Rectal smooth muscle tissue (tissue), 1 donor: ENCODE measurements at regions not wholly inside any gene's neighbourhood (a gene's known extent, or its start where the extent isn't known, plus 50 kb on each side); places are given as distances from the start of the nearest gene placed in this dataset.

Experiments
- H3K27ac ChIP-seq: one replicate; pipeline ENCODE4 v1.7.0; 2013; ENCODE audit warnings: low read depth, low read length, inconsistent platforms
- H3K27me3 ChIP-seq: one replicate; pipeline ENCODE4 v1.7.0; 2013; ENCODE audit warnings: low read length; ENCODE audit not compliant: control insufficient read depth, insufficient read depth
- H3K36me3 ChIP-seq: one replicate; pipeline ENCODE4 v1.7.0; 2013; ENCODE audit warnings: low read length; ENCODE audit not compliant: control insufficient read depth, insufficient read depth
- H3K4me1 ChIP-seq: one replicate; pipeline ENCODE4 v1.7.0; 2013; ENCODE audit warnings: low read length; ENCODE audit not compliant: control insufficient read depth, insufficient read depth
- H3K4me3 ChIP-seq: one replicate; pipeline ENCODE4 v1.7.0; 2013; ENCODE audit warnings: low read length
- H3K9ac ChIP-seq: one replicate; pipeline ENCODE4 v1.7.0; 2013; ENCODE audit warnings: low read length

GRCh38 chr5:87944553-87945285, 323.9 kb downstream of the TMEM161B start:
- Histone ChIP-seq H3K4me1 (no peaks in the 10 kb centered on the region), H3K9ac (no peak overlapping the region), H3K36me3 (no peaks in the 10 kb centered on the region), H3K4me3 (no peak overlapping the region), H3K27ac (no peak overlapping the region), H3K27me3 (no peaks in the 10 kb centered on the region)

DNA sequence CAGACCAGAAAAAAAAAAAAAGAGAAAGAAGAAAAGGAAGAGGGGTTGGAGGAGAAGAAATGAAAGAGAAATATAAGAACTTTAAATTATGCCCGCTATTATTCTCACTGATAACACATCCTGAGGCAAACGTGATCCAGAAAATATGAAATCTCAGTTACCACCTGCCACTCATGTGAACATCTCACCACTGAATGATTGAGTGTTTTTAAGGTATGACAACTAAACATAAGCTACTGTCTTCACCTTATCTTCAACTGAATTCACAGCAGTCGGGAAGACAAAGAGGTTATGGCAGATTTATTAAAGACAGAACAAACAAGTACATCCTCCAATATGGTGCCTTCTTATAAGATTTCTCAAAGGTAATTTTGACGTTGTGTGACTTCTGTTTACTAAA, 327.9 kb downstream of the TMEM161B start:
- Histone ChIP-seq H3K27ac (no peak overlapping the region), H3K36me3 (no peaks in the 10 kb centered on the region), H3K4me1 (no peaks in the 10 kb centered on the region), H3K9ac (no peak overlapping the region), H3K4me3 (no peak overlapping the region), H3K27me3 (no peaks in the 10 kb centered on the region)

GRCh38 chr5:87936667-87937066, 332.0 kb downstream of the TMEM161B start:
- Histone ChIP-seq H3K27ac (no peak overlapping the region), H3K4me1 (no peaks in the 10 kb centered on the region), H3K27me3 (no peaks in the 10 kb centered on the region), H3K9ac (no peak overlapping the region), H3K4me3 (no peak overlapping the region), H3K36me3 (no peaks in the 10 kb centered on the region)

- Histone ChIP-seq H3K27ac (no peak overlapping the region), H3K4me1 (no peaks in the 10 kb centered on the region), H3K27me3 (no peaks in the 10 kb centered on the region), H3K4me3 (no peak overlapping the region), H3K9ac (no peak overlapping the region), H3K36me3 (no peaks in the 10 kb centered on the region)
Measured at GRCh38 chr5:87924436-87924835, 344.2 kb downstream of the TMEM161B start.

GRCh38 chr5:87916320-87916719, 352.3 kb downstream of the TMEM161B start:
- Histone ChIP-seq H3K27me3 (no peaks in the 10 kb centered on the region), H3K9ac (no peak overlapping the region), H3K36me3 (no peaks in the 10 kb centered on the region), H3K4me3 (no peak overlapping the region), H3K27ac (no peak overlapping the region), H3K4me1 (no peaks in the 10 kb centered on the region)

DNA sequence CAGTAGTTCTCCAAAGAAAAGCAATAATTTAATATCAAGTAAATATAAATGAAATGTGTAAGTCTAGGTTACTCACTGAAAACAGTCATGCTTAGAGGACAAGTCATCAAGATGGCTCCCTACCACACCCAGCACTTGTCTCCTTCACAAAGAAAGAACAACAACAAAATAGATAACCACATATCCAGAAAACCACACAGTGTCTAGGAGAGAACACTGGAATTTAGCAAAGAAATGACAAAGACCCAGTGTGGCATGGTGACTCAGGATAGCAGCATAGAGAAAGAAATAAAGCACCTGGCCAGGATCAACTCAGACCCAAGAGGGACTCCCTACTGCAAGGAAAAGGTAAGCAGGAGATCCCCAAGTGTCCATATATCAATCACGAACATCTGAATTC, 356.2 kb downstream of the TMEM161B start:
- Histone ChIP-seq H3K36me3 (no peaks in the 10 kb centered on the region), H3K4me3 (no peak overlapping the region), H3K9ac (no peak overlapping the region), H3K27ac (no peak overlapping the region), H3K4me1 (no peaks in the 10 kb centered on the region), H3K27me3 (no peaks in the 10 kb centered on the region)

DNA sequence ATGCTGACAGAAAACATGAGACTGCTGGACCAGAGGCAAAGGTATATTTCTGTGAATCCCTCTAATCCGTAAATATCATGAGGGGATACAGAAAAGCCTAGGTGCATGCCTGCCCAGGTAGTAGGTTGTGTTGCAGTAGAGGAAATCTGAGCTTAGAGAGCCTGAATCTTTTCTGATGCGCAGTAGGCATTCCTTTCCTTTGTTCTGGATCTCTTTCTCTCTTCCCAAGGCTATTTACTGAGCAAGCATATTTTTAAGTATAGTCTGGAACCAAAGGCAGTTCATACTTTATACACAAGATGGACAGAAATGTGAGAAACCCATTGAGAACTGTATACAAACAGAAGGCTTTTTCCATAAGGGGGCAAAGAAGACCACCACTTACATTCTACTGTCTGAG, 359.3 kb downstream of the TMEM161B start:
- Histone ChIP-seq H3K4me3 (no peak overlapping the region), H3K36me3 (no peaks in the 10 kb centered on the region), H3K27me3 (no peaks in the 10 kb centered on the region), H3K9ac (no peak overlapping the region), H3K4me1 (no peaks in the 10 kb centered on the region), H3K27ac (no peak overlapping the region)

- H3K4me1 ChIP-seq = no peaks in the 10 kb centered on the region
- H3K27ac ChIP-seq = no peak overlapping the region
- no peak overlapping the region for H3K4me3 ChIP-seq
- no peak overlapping the region for H3K9ac ChIP-seq
- H3K27me3 ChIP-seq = no peaks in the 10 kb centered on the region
- no peaks in the 10 kb centered on the region for H3K36me3 ChIP-seq
Measured at GRCh38 chr5:87906962-87907361, 361.7 kb downstream of the TMEM161B start.

GRCh38 chr5:87900419-87900818, 368.2 kb downstream of the TMEM161B start:
- H3K36me3 ChIP-seq = no peaks in the 10 kb centered on the region
- H3K9ac ChIP-seq = no peak overlapping the region
- H3K27ac ChIP-seq = no peak overlapping the region
- H3K4me1 ChIP-seq = no peaks in the 10 kb centered on the region
- H3K27me3 ChIP-seq = no peaks in the 10 kb centered on the region
- H3K4me3 ChIP-seq = no peak overlapping the region

DNA sequence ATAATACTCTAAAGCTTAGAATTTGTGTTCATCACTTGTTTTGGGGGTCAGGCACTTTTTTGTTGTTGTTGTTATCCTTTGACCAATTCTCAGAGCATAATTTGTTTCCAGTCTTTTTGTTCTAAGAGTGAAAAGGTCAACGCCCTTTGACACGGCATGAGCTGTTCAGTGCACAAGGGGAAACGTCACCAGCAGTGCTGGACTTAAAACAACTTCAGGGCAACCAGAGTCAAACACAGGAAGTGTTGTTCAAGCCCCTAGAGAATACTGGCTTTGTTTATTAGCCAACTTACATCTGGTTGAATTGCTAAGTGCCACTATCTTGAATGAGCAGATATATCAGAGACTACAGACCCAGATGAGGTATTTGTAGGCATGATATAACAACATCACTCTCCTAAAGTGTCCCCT, 368.9 kb downstream of the TMEM161B start:
- Histone ChIP-seq H3K36me3 (no peaks in the 10 kb centered on the region), H3K27ac (no peak overlapping the region), H3K27me3 (no peaks in the 10 kb centered on the region), H3K4me1 (no peaks in the 10 kb centered on the region), H3K9ac (peak overlapping the region; percentile 21), H3K4me3 (no peak overlapping the region)

- H3K4me3 ChIP-seq = no peak overlapping the region
- no peak overlapping the region for H3K27ac ChIP-seq
Measured at GRCh38 chr5:87899208-87899661, 369.4 kb downstream of the TMEM161B start.

GRCh38 chr5:87898574-87898973, 370.1 kb downstream of the TMEM161B start:
- no peaks in the 10 kb centered on the region for H3K4me1 ChIP-seq
- H3K4me3 ChIP-seq = no peak overlapping the region
- no peaks in the 10 kb centered on the region for H3K27me3 ChIP-seq
- H3K27ac ChIP-seq = no peak overlapping the region
- no peak overlapping the region for H3K9ac ChIP-seq
- no peaks in the 10 kb centered on the region for H3K36me3 ChIP-seq

More at GRCh38 chr5:87899208-87899661, 369.4 kb downstream of the TMEM161B start:
- Histone ChIP-seq H3K4me1 (no peaks in the 10 kb centered on the region), H3K27me3 (no peaks in the 10 kb centered on the region), H3K9ac (no peak overlapping the region), H3K36me3 (no peaks in the 10 kb centered on the region)

DNA sequence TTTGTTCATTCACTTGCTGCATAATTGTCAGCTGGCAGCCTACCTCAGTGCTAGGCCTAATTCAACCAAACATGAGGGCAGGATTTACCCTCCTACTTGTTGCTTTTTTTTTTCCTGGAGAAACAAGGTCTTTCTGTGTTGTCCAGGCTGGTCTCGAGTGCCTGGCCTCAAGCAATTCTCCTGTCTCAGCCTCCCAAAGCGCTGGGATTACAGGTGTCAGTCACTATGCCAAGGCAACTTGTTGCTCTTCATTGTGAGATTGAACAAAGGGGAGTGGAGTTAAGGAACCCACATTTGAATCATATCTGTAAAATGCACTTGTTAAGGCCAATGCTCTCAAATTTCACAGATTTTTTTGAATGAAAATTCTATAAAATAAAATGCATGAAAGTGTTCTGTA, 380.5 kb downstream of the TMEM161B start:
- Histone ChIP-seq H3K4me3 (no peak overlapping the region), H3K9ac (no peak overlapping the region), H3K36me3 (no peaks in the 10 kb centered on the region), H3K4me1 (no peaks in the 10 kb centered on the region), H3K27ac (no peak overlapping the region), H3K27me3 (no peaks in the 10 kb centered on the region)
